GM12878 (cell line): ENCODE measurements at regions not wholly inside any gene's neighbourhood (a gene's known extent, or its start where the extent isn't known, plus 50 kb on each side); places are given as distances from the start of the nearest gene placed in this dataset.

Source experiments
- ATAC-seq: fragments of 200-7000 bp; cut with Tn5 transposase; 3 replicates; pipeline ENCODE4 v1.9.1; 2020; ENCODE audit warnings: mild to moderate bottlenecking, moderate library complexity
- BruUV-seq: library from RNA; stranded (reverse); fragments of 400-500 nt; replicated peaks from 2 replicates; lab custom pipeline; 2021; lab: Mats Ljungman, UMichigan
- CTCF ChIA-PET: fragments of 300-600 bp; sonication (Branson Sonifier 250); formaldehyde crosslinking; extraction: SDS; loops from one replicate; lab custom pipeline; 2021; ENCODE audit warnings: inconsistent platforms; lab: Yijun Ruan, JAX
- POLR2A ChIA-PET: fragments of 350-600 bp; formaldehyde crosslinking; extraction: SDS; loops from one replicate; lab custom pipeline; 2021; ENCODE audit warnings: inconsistent platforms; lab: Charles Lee
- RAD21 ChIA-PET: fragments of 300-600 bp; sonication (Branson Sonifier 250); formaldehyde crosslinking; loops from one replicate; lab custom pipeline; 2023; ENCODE audit warnings: antibody characterized with exemption; ENCODE audit not compliant: unreplicated experiment; lab: Charles Lee
- SMC1A ChIA-PET: fragments of 300-600 bp; sonication (Branson Sonifier 250); formaldehyde crosslinking; loops from one replicate; lab custom pipeline; 2023; ENCODE audit not compliant: unreplicated experiment, uncharacterized antibody; lab: Charles Lee
- DNase-seq: peaks from one replicate; pipeline ENCODE4 v3.0.0-alpha.2; 2011; ENCODE audit warnings: low read depth, low spot score
- FAIRE-seq: peaks from 3 replicates; lab custom pipeline; 2011; peaks lifted over from hg19 to GRCh38; lab: Jason Lieb, UNC
- H2AFZ ChIP-seq: 2 replicates; pipeline ENCODE4 v1.6.0; 2011; ENCODE audit warnings: low read depth, low read length, control low read depth; ENCODE audit not compliant: control insufficient read depth
- H3K27ac ChIP-seq: 2 replicates; pipeline ENCODE4 v1.5.1; 2011; ENCODE audit warnings: control low read depth; ENCODE audit not compliant: control insufficient read depth, insufficient read depth
- H3K27me3 ChIP-seq, 2 experiments: replicated peaks in 1 of 2; 2 replicates each; pipeline versions ENCODE4 v1.6.0 to v1.6.1; 2011; ENCODE audit warnings: low read length in 1 of 2; ENCODE audit not compliant: control insufficient read depth in 2 of 2, insufficient read depth in 2 of 2
- H3K36me3 ChIP-seq, 2 experiments: 2 replicates each; pipeline ENCODE4 v1.5.1; 2011; ENCODE audit warnings: low read length in 1 of 2; ENCODE audit not compliant: control insufficient read depth in 2 of 2, insufficient read depth in 2 of 2
- H3K4me1 ChIP-seq: 2 replicates; pipeline ENCODE4 v1.6.1; 2011; ENCODE audit warnings: mild to moderate bottlenecking, low read length, moderate library complexity, mixed read lengths; ENCODE audit not compliant: control insufficient read depth, insufficient read depth
- H3K4me2 ChIP-seq: 2 replicates; pipeline ENCODE4 v1.6.0; 2011; ENCODE audit warnings: control low read depth; ENCODE audit not compliant: control insufficient read depth, insufficient read depth
- H3K4me3 ChIP-seq: fragments of 200-600 bp; sonication (generic); 2 replicates; pipeline ENCODE4 v1.5.1; 2016
- H3K79me2 ChIP-seq: 2 replicates; pipeline ENCODE4 v1.6.0; 2011; ENCODE audit warnings: low read length; ENCODE audit not compliant: control insufficient read depth, insufficient read depth
- H3K9ac ChIP-seq: 2 replicates; pipeline ENCODE4 v1.8.0; 2011; ENCODE audit warnings: low read length, control low read depth, mixed read lengths; ENCODE audit not compliant: control insufficient read depth, insufficient read depth
- H3K9me3 ChIP-seq: replicated peaks from 3 replicates; pipeline ENCODE4 v1.5.1; 2011; ENCODE audit warnings: mild to moderate bottlenecking, low read length; ENCODE audit not compliant: control insufficient read depth, insufficient read depth
- H4K20me1 ChIP-seq: 2 replicates; pipeline ENCODE4 v1.6.0; 2011; ENCODE audit not compliant: control insufficient read depth, insufficient read depth
- ATF2 ChIP-seq: IDR thresholded peaks from 2 replicates; pipeline ENCODE4 v1.6.1; 2012; ENCODE audit warnings: low read length, inconsistent platforms
- BACH1 ChIP-seq: fragments of 450-650 bp; IDR thresholded peaks from 2 replicates; pipeline ENCODE4 v1.6.1; 2017; ENCODE audit warnings: mild to moderate bottlenecking, borderline replicate concordance
- BCLAF1 ChIP-seq: fragments of 450-650 bp; IDR thresholded peaks from 2 replicates; pipeline ENCODE4 v1.6.1; 2017; ENCODE audit warnings: antibody characterized with exemption, mild to moderate bottlenecking, moderate library complexity
- CBX3 ChIP-seq: fragments of 200-600 bp; sonication (generic); IDR thresholded peaks from 2 replicates; pipeline ENCODE4 v1.6.1; 2016; ENCODE audit warnings: low read depth, borderline replicate concordance
- CHD1 ChIP-seq: IDR thresholded peaks from 2 replicates; pipeline ENCODE4 v1.6.1; 2012; ENCODE audit warnings: low read depth, low read length, improper control_type of control experiment
- CREB1 ChIP-seq: IDR thresholded peaks from 2 replicates; pipeline ENCODE4 v1.6.1; 2012; ENCODE audit warnings: low read depth, mild to moderate bottlenecking, inconsistent platforms
- FOXK2 ChIP-seq: fragments of 450-650 bp; IDR thresholded peaks from 2 replicates; pipeline ENCODE4 v1.6.1; 2017; ENCODE audit warnings: mild to moderate bottlenecking, moderate library complexity
- HCFC1 ChIP-seq: fragments of 150-350 bp; IDR thresholded peaks from 2 replicates; pipeline ENCODE4 v1.6.1; 2014; ENCODE audit warnings: low read length
- JUNB ChIP-seq: IDR thresholded peaks from 2 replicates; pipeline ENCODE4 v1.6.1; 2016; ENCODE audit warnings: antibody characterized with exemption, mild to moderate bottlenecking
- LARP7 ChIP-seq: fragments of 450-650 bp; IDR thresholded peaks from 2 replicates; pipeline ENCODE4 v1.6.1; 2017; ENCODE audit warnings: mild to moderate bottlenecking
- MXI1 ChIP-seq: fragments of 150-350 bp; IDR thresholded peaks from 2 replicates; pipeline ENCODE4 v1.6.1; 2011; ENCODE audit warnings: low read depth, mild to moderate bottlenecking, inconsistent platforms, low read length, improper control_type of control experiment
- NFIC ChIP-seq: IDR thresholded peaks from 2 replicates; pipeline ENCODE4 v1.6.1; 2012; ENCODE audit warnings: low read depth, mild to moderate bottlenecking, inconsistent platforms, low read length, moderate library complexity
- NR2F1 ChIP-seq: fragments of 450-650 bp; conservative IDR thresholded peaks from 2 replicates; pipeline ENCODE4 v1.6.1; 2017; ENCODE audit warnings: mild to moderate bottlenecking
- REST ChIP-seq: IDR thresholded peaks from 2 replicates; pipeline ENCODE4 v1.6.1; 2012; ENCODE audit warnings: mild to moderate bottlenecking, low read depth, low read length
- TARDBP ChIP-seq: IDR thresholded peaks from 2 replicates; pipeline ENCODE4 v1.6.1; 2016; ENCODE audit warnings: borderline replicate concordance
- TBL1XR1 ChIP-seq: IDR thresholded peaks from 2 replicates; pipeline ENCODE4 v1.6.1; 2012; ENCODE audit warnings: low read depth, low read length, improper control_type of control experiment
- TCF7 ChIP-seq: IDR thresholded peaks from 2 replicates; pipeline ENCODE4 v1.6.1; 2014; ENCODE audit warnings: antibody characterized with exemption, borderline replicate concordance
- ZNF384 ChIP-seq: IDR thresholded peaks from 2 replicates; pipeline ENCODE4 v1.6.1; 2012; ENCODE audit warnings: low read depth, mild to moderate bottlenecking, low read length, improper control_type of control experiment, borderline replicate concordance
- WGBS: methylation state at CpG from one replicate; pipeline ENCODE4 v1.1.6; 2016; ENCODE audit warnings: low lambda C conversion rate; ENCODE audit not compliant: insufficient replicate concordance, insufficient coverage; ENCODE audit errors: missing lambda C conversion rate; 5-methylcytosine and 5-hydroxymethylcytosine counted together
- in situ Hi-C: fragments of 300-500 bp; cut with MboI; formaldehyde crosslinking; loops from 9 replicates; pipeline ENCODE4 v1.14.3; 2018; ENCODE audit warnings: mixed read lengths
- intact Hi-C: fragments of 100-400 bp; cut with micrococcal nuclease; formaldehyde crosslinking; loops from one replicate; pipeline ENCODE4 v1.14.2; 2022; ENCODE audit not compliant: unreplicated experiment

- RAD21 ChIA-PET: no interaction called here
Observed at GRCh38 chr22:27104449-27104848, 447.1 kb downstream of the MIAT start.

More at GRCh38 chr22:27104449-27104848, 447.1 kb downstream of the MIAT start:
- H3K4me1 ChIP-seq: no peaks in the 10 kb centered on the region
- no peak for DNase-seq
- peaks cover 0 to 6% of the 10 kb centered on the region in 2 experiments; a peak in 2 of 4 replicates for H3K27me3 ChIP-seq
- intact Hi-C loops (no loop called here), in situ Hi-C loops (no loop called here)
- ChIA-PET CTCF (no interaction called here), SMC1A (no interaction called here), POLR2A (no interaction called here)
- H3K9me3 ChIP-seq: no peaks in the 10 kb centered on the region; the same call in 2 of the 3 replicates
- no peak overlapping the region for H3K4me2 ChIP-seq
- H4K20me1 ChIP-seq: no peaks in the 10 kb centered on the region
- TF ChIP-seq JUNB: no peak
- no peak for TF ChIP-seq HCFC1
- TF ChIP-seq CHD1: no peak
- no peak for TF ChIP-seq ATF2
- no peak for TF ChIP-seq CBX3
- TF ChIP-seq REST: no peak
- TF ChIP-seq NR2F1: no peak
- no peak for TF ChIP-seq CREB1
- no peak for TF ChIP-seq FOXK2
- TF ChIP-seq TCF7: no peak
- no peak for TF ChIP-seq MXI1
- TF ChIP-seq BACH1: no peak
- no peak for TF ChIP-seq TARDBP
- TF ChIP-seq BCLAF1: no peak
- no peak for TF ChIP-seq TBL1XR1
- TF ChIP-seq NFIC: no peak
- TF ChIP-seq LARP7: no peak
- no peak for TF ChIP-seq ZNF384
- no peak overlapping the region for H3K27ac ChIP-seq
- no peak for FAIRE-seq
- no peak overlapping the region for H3K4me3 ChIP-seq
- no peak overlapping the region for H3K9ac ChIP-seq
- H3K36me3 ChIP-seq: no peaks in the 10 kb centered on the region
- WGBS: 0% methylated on average over 3 of the region's 3 CpGs
- no peaks in the 10 kb centered on the region for H3K79me2 ChIP-seq
- no peak overlapping the region for H2AFZ ChIP-seq
- no TSS peak for BruUV-seq
- no peak for ATAC-seq
